Heart left ventricle (tissue), 16 donors: ENCODE measurements at regions not wholly inside any gene's neighbourhood (a gene's known extent, or its start where the extent isn't known, plus 50 kb on each side); places are given as distances from the start of the nearest gene placed in this dataset.

Experiments used
- ATAC-seq, 4 donors: fragments of 200-7000 bp; cut with Tn5 transposase; one replicate each; pipeline ENCODE4 v1.9.1; 2020 to 2022; ENCODE audit warnings: moderate library complexity in 4 of 4, mild to moderate bottlenecking in 3 of 4, moderate number of reproducible peaks in 1 of 4
- DNase-seq, 5 donors: peaks; one replicate each; pipeline ENCODE4 v3.0.0-alpha.2; 2020
- H3K27ac ChIP-seq, 12 donors: fragments of 200-600 bp; sonication (generic) in 4 of 12; one replicate each; pipeline versions ENCODE4 v1.5.0 to v1.8.0; 2016 to 2022; ENCODE audit warnings: mild to moderate bottlenecking in 2 of 12
- H3K27me3 ChIP-seq, 9 donors: fragments of 200-600 bp; sonication (generic) in 2 of 9; one replicate each; pipeline versions ENCODE4 v1.5.1 to v1.8.0; 2016 to 2022; ENCODE audit warnings: mild to moderate bottlenecking in 3 of 9
- H3K36me3 ChIP-seq, 9 donors: fragments of 200-600 bp; sonication (generic) in 2 of 9; one replicate each; pipeline versions ENCODE4 v1.5.0 to v1.8.0; 2018 to 2022; ENCODE audit warnings: mild to moderate bottlenecking in 2 of 9
- H3K4me1 ChIP-seq, 12 donors: fragments of 200-600 bp; sonication (generic) in 4 of 12; one replicate each; pipeline versions ENCODE4 v1.5.0 to v1.8.0; 2016 to 2022; ENCODE audit warnings: mild to moderate bottlenecking in 3 of 12
- H3K4me3 ChIP-seq, 12 donors: fragments of 200-600 bp; sonication (generic) in 4 of 12; one replicate each; pipeline versions ENCODE4 v1.5.0 to v1.8.0; 2017 to 2022; ENCODE audit warnings: mild to moderate bottlenecking in 9 of 12, moderate library complexity in 4 of 12
- H3K9me3 ChIP-seq, 12 donors: fragments of 200-600 bp; sonication (generic) in 4 of 12; one replicate each; pipeline versions ENCODE4 v1.5.0 to v1.8.0; 2016 to 2022; ENCODE audit warnings: mild to moderate bottlenecking in 1 of 12
- POLR2A ChIP-seq, 2 donors: fragments of 450-650 bp; IDR thresholded peaks; one replicate each; pipeline ENCODE4 v1.6.1; 2017; ENCODE audit warnings: antibody characterized with exemption in 2 of 2, mild to moderate bottlenecking in 2 of 2, moderate library complexity in 2 of 2
- WGBS, 4 donors: extraction: QIAGEN DNeasy Blood & Tissue Kit in 2 of 4; methylation state at CpG; one replicate each; pipeline versions ENCODE4 v1.1.5 to v1.1.7; 2013 to 2018; 5-methylcytosine and 5-hydroxymethylcytosine counted together
- intact Hi-C, 10 donors: fragments of 100-400 bp; cut with DNase I; formaldehyde crosslinking; loops; one replicate each; pipeline versions ENCODE4 v1.11.1 to v1.14.2; 2022
- TF ChIP-seq, protein P1 (sequence below), 12 donors: fragments of 200-600 bp; sonication (generic) in 4 of 12; IDR thresholded peaks; one replicate each; pipeline versions ENCODE4 v1.5.0 to v1.8.0; 2018 to 2022; ENCODE audit warnings: antibody characterized with exemption in 12 of 12, mild to moderate bottlenecking in 5 of 12
- donor health status: ischemic (EF 13 %, LVEDD 7.1; RV severe dilation, severe dysfunction).
- donor health status: healthy with polysubstance abuse.
- donor health status: DM: no; HTN: yes; CAD: no.
- donor health status: DM: no; HTN: no; CAD: no.
- donor health status: ischemic (EF 25% LVEDD 6.9; RV normal size, moderate dysfunction).
- donor health status: ischemic (EF 25% LVEDD 5.7; RV mildly dilated, moderate dysfunction).
- donor health status: healthy.
- donor health status: DM: yes; HTN: yes; CAD: no.
- donor health status: ischemic (EF 35%, LVEDD 5.7; RV mildly dilated, moderate dysfunction).
- donor health status: nonischemic (EF 11% LVEDD 7.7; RV severe dilation, severe dysfunction).
- donor health status: DM: yes; HTN: yes; CAD: no.
- donor health status: PGD.
- donor health status: ischemic (EF 29% LVEDD 5.4; RV normal size, mild dysfunction).
- donor health status: nonischemic (EF 23%, LVEDD 6.1; RV moderate dilation, normal function).

DNA sequence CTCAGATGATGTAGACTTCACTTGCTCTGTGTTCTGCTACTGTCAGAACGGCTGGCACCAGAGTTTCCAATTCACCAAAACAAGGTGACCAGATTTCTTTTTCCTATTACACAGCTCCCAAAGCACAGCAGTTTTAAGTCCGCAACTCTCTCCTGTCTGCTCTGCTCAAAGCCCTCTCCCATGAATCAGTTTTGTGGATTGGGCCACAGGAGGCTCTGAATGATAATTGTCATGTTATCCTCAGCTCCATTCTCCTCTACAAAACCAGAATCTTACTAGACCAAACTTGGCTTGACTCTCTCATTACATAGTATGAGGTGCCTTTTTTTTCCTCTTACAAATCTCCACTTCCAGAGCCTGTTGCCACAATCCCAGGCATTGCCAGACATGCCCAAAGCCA lies 223.5 kb downstream of the SNX13 start:
- intact Hi-C loops: no loop called here
- H3K9me3 ChIP-seq: no peaks in the 10 kb centered on the region
- DNase-seq (no peak), ATAC-seq (no peak)
- H3K4me1 ChIP-seq: no peaks in the 10 kb centered on the region
- no peaks in the 10 kb centered on the region for H3K27me3 ChIP-seq
- H3K27ac ChIP-seq: no peak overlapping the region
- TF ChIP-seq POLR2A (IDR thresholded peaks at IDR 0.05): no peak
- TF ChIP-seq, protein P1, sequence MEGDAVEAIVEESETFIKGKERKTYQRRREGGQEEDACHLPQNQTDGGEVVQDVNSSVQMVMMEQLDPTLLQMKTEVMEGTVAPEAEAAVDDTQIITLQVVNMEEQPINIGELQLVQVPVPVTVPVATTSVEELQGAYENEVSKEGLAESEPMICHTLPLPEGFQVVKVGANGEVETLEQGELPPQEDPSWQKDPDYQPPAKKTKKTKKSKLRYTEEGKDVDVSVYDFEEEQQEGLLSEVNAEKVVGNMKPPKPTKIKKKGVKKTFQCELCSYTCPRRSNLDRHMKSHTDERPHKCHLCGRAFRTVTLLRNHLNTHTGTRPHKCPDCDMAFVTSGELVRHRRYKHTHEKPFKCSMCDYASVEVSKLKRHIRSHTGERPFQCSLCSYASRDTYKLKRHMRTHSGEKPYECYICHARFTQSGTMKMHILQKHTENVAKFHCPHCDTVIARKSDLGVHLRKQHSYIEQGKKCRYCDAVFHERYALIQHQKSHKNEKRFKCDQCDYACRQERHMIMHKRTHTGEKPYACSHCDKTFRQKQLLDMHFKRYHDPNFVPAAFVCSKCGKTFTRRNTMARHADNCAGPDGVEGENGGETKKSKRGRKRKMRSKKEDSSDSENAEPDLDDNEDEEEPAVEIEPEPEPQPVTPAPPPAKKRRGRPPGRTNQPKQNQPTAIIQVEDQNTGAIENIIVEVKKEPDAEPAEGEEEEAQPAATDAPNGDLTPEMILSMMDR (IDR thresholded peaks at IDR 0.05): no peak
- WGBS, 4 donors: 33 to 89% (median 59%) methylated on average over 2 of the region's 2 CpGs
- no peaks in the 10 kb centered on the region for H3K36me3 ChIP-seq
- no peak overlapping the region for H3K4me3 ChIP-seq

DNA sequence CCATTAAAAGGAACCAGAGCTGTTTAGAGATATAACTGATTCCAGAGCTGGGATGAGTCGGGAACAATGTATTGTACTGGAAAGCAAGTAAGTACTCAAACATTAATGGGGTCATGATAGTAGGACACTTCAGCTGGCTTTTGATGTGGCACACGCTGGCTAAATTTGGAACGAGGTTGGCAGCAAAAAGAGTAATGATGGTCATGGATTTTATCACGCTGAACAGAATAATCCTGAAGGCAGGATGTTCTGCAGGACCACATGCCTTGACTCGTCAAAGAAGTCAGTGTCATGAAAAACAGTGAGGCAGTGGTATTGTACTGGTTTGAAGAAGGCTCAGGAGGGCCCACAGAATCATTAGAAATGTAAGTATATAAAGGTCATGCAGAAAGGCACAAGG lies 220.3 kb downstream of the SNX13 start:
- Histone ChIP-seq H3K4me3 (no peak overlapping the region), H3K27me3 (no peaks in the 10 kb centered on the region), H3K27ac (no peak overlapping the region), H3K9me3 (no peaks in the 10 kb centered on the region), H3K36me3 (no peaks in the 10 kb centered on the region), H3K4me1 (no peaks in the 10 kb centered on the region)
- ATAC-seq (peak; percentile 47 to 77 (median 74)), DNase-seq (no peak)
- WGBS, 4 donors: 47 to 56% (median 52%) methylated on average over 5 of the region's 5 CpGs
- intact Hi-C loops: no loop called here
- TF ChIP-seq, protein P1 (IDR thresholded peaks at IDR 0.05): no peak
- TF ChIP-seq POLR2A (IDR thresholded peaks at IDR 0.05): no peak

DNA sequence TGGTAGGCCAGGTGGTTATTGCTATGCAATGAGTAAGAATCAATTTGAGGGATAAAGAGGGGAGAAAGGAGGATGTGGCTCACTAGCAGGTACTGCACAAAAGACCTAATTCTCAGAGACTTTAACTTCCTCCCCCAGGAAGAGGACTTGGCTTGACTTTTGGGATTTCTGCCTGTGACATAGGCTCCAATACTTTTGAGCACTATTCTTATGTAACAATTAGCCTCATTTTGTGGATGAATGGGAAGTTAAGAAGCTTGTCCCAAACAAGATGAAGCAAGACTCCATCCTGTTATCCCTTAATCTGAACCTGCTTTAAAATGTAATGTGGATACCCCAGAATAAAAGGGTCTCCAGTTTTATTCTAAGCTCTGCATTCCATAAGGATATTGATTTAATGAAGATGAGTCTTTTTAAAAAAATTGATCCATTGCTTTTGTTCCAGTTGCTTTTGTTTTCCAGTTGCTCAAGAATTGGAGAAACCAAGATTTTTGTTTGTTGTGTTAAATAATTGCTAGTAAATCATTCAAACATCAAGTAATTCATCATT lies 218.5 kb downstream of the SNX13 start:
- ATAC-seq (no peak), DNase-seq (no peak)
- TF ChIP-seq POLR2A (IDR thresholded peaks at IDR 0.05): no peak
- TF ChIP-seq, protein P1 (IDR thresholded peaks at IDR 0.05): no peak
- Histone ChIP-seq H3K4me3 (no peak overlapping the region), H3K27me3 (no peaks in the 10 kb centered on the region), H3K4me1 (no peaks in the 10 kb centered on the region), H3K36me3 (no peaks in the 10 kb centered on the region), H3K9me3 (no peaks in the 10 kb centered on the region), H3K27ac (no peak overlapping the region)
- intact Hi-C loops: no loop called here

DNA sequence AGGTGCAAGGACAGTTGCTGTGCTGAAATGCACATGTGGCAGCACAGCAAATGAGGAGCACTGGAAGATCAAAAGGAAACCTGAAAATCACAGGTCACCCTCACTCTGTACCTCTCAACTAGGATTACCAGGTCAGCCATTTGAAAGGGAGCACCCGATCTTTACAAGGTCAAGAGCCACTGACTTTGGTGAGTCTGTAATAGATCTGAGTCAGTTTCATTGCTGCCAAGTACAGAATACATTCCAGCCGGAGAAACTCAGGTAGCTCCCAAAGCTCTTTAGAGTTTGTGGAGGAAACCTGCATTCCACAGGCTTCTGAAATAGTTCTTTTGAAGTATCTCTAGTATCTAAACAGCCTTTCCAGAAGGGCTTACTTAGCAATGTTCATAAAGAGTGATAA lies 217.5 kb downstream of the SNX13 start:
- H3K4me1 ChIP-seq: no peaks in the 10 kb centered on the region
- ATAC-seq: peak in 1 of 4 donors; percentile 38
- TF ChIP-seq, protein P1 (IDR thresholded peaks at IDR 0.05): no peak
- intact Hi-C loops: no loop called here
- H3K27me3 ChIP-seq: no peaks in the 10 kb centered on the region
- H3K27ac ChIP-seq: no peak overlapping the region
- no peaks in the 10 kb centered on the region for H3K9me3 ChIP-seq
- H3K36me3 ChIP-seq: no peaks in the 10 kb centered on the region
- DNase-seq: no peak
- no peak overlapping the region for H3K4me3 ChIP-seq
- 35 to 66% (median 53%) methylated on average over 2 of the region's 2 CpGs for WGBS, 4 donors
